SH-SY5Y (cell line): ENCODE measurements at regions not wholly inside any gene's neighbourhood (a gene's known extent, or its start where the extent isn't known, plus 50 kb on each side); places are given as distances from the start of the nearest gene placed in this dataset.

Source experiments
- GATA2 ChIP-seq: IDR thresholded peaks from 2 replicates; pipeline ENCODE4 v1.6.1; 2011; ENCODE audit warnings: mild to moderate bottlenecking, low read depth, low read length
- GATA3 ChIP-seq: IDR thresholded peaks from 2 replicates; pipeline ENCODE4 v1.6.1; 2011; ENCODE audit warnings: low read depth, mild to moderate bottlenecking, low read length, moderate library complexity

- TF ChIP-seq GATA2, result no peak
- no peak for TF ChIP-seq GATA3
Measured at GRCh38 chr2:156177654-156178053, 154.9 kb downstream of the NR4A2 start.
